ENCODE measurements at regions not wholly inside any gene's neighbourhood (a gene's known extent, or its start where the extent isn't known, plus 50 kb on each side); places are given as distances from the start of the nearest gene placed in this dataset.

DNA sequence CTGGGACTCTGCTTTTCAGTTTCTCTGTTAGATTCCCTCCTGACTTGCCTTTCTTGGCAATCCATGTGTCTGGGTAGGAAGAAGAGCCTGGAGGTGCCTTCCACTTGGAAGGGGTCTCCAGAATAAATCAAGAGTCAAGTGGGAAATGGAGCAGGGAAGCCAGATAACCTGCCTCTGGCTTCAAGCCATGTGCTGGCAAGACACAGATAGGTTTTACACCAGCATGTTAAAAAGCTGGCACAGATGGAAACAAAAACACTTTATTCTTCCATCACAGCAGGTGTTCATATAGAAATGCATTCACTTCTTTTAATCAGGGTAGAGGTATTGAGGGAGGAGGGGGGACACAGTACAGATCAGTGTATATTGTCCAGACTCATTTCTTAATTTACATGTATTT, 356.9 kb upstream of the RUNX1 start:
- H3K79me2 ChIP-seq (ENCODE audit: control insufficient read depth, low read length), result no peaks in the 10 kb centered on the region
- no peaks in the 10 kb centered on the region for H3K9me3 ChIP-seq (ENCODE audit: control insufficient read depth, insufficient read depth, low read length)
- H3K36me3 ChIP-seq (ENCODE audit: control insufficient read depth, low read length), result no peaks in the 10 kb centered on the region
- H4K20me1 ChIP-seq (ENCODE audit: control insufficient read depth, insufficient read depth, low read depth, low read length), result 0 out of 2 replicates have a peak, but pooled peaks cover 4% of the 10 kb centered on the region
- no peaks in the 10 kb centered on the region for H3K9me2 ChIP-seq (replicated peaks; ENCODE audit: control insufficient read depth, low read length)
- no peaks in the 10 kb centered on the region for H3K4me1 ChIP-seq (ENCODE audit: control insufficient read depth, low read length)
- no peak for TF ChIP-seq EZH2phosphoT487 (IDR thresholded peaks at IDR 0.05; ENCODE audit: borderline replicate concordance, low read length)
- TF ChIP-seq, protein P1, sequence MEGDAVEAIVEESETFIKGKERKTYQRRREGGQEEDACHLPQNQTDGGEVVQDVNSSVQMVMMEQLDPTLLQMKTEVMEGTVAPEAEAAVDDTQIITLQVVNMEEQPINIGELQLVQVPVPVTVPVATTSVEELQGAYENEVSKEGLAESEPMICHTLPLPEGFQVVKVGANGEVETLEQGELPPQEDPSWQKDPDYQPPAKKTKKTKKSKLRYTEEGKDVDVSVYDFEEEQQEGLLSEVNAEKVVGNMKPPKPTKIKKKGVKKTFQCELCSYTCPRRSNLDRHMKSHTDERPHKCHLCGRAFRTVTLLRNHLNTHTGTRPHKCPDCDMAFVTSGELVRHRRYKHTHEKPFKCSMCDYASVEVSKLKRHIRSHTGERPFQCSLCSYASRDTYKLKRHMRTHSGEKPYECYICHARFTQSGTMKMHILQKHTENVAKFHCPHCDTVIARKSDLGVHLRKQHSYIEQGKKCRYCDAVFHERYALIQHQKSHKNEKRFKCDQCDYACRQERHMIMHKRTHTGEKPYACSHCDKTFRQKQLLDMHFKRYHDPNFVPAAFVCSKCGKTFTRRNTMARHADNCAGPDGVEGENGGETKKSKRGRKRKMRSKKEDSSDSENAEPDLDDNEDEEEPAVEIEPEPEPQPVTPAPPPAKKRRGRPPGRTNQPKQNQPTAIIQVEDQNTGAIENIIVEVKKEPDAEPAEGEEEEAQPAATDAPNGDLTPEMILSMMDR (IDR thresholded peaks at IDR 0.05; ENCODE audit: low read depth, low read length, poor library complexity, severe bottlenecking), result no peak
- peaks cover 41% of the 10 kb centered on the region for H3K27me3 ChIP-seq (ENCODE audit: control insufficient read depth, low read length)
- H3F3A ChIP-seq (ENCODE audit: control insufficient read depth, insufficient read depth), result no peaks in the 10 kb centered on the region
- H3K4me2 ChIP-seq (ENCODE audit: low read length), result no peak overlapping the region
- H3K4me3 ChIP-seq (ENCODE audit: low read length), result no peak overlapping the region
- no peak overlapping the region for H3K27ac ChIP-seq (ENCODE audit: low read depth, low read length)

DNA sequence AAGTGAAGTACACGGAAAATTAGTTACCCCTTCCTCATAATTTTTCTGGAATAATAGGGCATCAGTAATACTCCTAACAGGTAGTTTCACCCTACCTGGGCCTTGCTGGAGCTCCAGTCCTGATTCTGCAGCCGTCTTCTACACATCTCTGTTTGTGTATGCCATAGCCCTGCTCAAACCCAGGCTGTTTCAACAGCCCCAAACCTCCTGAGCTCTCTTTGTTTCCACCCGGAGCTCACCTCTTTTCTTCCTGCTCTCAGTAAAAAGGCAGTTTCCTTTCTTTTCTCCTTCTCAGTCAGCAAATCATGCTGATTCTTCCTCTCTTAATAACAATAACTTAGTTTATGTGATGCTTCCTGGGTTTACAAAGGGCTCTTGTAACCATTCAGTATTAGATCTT, 355.1 kb upstream of the RUNX1 start:
- Histone ChIP-seq H3F3A (ENCODE audit: control insufficient read depth, insufficient read depth) (no peaks in the 10 kb centered on the region), H3K27me3 (ENCODE audit: control insufficient read depth, low read length) (peaks cover 32% of the 10 kb centered on the region), H3K79me2 (ENCODE audit: control insufficient read depth, low read length) (no peaks in the 10 kb centered on the region), H3K9me2 (replicated peaks; ENCODE audit: control insufficient read depth, low read length) (no peaks in the 10 kb centered on the region), H3K9me3 (ENCODE audit: control insufficient read depth, insufficient read depth, low read length) (no peaks in the 10 kb centered on the region), H3K4me1 (ENCODE audit: control insufficient read depth, low read length) (peaks cover 16% of the 10 kb centered on the region), H4K20me1 (ENCODE audit: control insufficient read depth, insufficient read depth, low read depth, low read length) (no peaks in the 10 kb centered on the region), H3K4me3 (ENCODE audit: low read length) (no peak overlapping the region), H3K36me3 (ENCODE audit: control insufficient read depth, low read length) (no peaks in the 10 kb centered on the region), H3K27ac (ENCODE audit: low read depth, low read length) (no peak overlapping the region), H3K4me2 (ENCODE audit: low read length) (no peak overlapping the region)
- no peak for TF ChIP-seq EZH2phosphoT487 (IDR thresholded peaks at IDR 0.05; ENCODE audit: borderline replicate concordance, low read length)
- TF ChIP-seq, protein P1 (IDR thresholded peaks at IDR 0.05; ENCODE audit: low read depth, low read length, poor library complexity, severe bottlenecking), result no peak

DNA sequence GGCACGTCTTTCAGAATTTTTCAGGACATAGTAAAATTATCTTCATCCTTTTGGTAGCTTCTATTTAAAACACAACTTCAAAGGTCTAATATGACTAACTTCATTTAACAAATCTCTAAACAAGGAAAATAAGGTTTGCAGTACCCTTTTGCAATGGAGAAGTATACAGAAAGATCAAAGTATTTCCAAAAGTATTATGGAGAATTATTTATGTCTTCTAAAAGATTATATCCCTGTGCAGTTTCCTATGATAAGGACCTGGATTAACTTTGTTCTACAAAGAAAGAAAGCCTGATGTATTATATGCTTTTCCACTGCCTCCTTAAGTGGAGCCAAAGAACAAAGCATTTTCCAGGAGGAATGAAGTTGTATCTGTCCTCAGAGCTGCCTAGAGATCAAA, 353.0 kb upstream of the RUNX1 start:
- H3K36me3 ChIP-seq (ENCODE audit: control insufficient read depth, low read length), result no peaks in the 10 kb centered on the region
- no peaks in the 10 kb centered on the region for H3K9me2 ChIP-seq (replicated peaks; ENCODE audit: control insufficient read depth, low read length)
- H3K9me3 ChIP-seq (ENCODE audit: control insufficient read depth, insufficient read depth, low read length), result no peaks in the 10 kb centered on the region
- no peaks in the 10 kb centered on the region for H4K20me1 ChIP-seq (ENCODE audit: control insufficient read depth, insufficient read depth, low read depth, low read length)
- H3K79me2 ChIP-seq (ENCODE audit: control insufficient read depth, low read length), result no peaks in the 10 kb centered on the region
- no peaks in the 10 kb centered on the region; the same call in 1 of the 2 replicates for H3F3A ChIP-seq (ENCODE audit: control insufficient read depth, insufficient read depth)
- no peak overlapping the region for H3K4me3 ChIP-seq (ENCODE audit: low read length)
- peaks cover 26% of the 10 kb centered on the region for H3K4me1 ChIP-seq (ENCODE audit: control insufficient read depth, low read length)
- peaks cover 18% of the 10 kb centered on the region; the same call in 1 of the 2 replicates for H3K27me3 ChIP-seq (ENCODE audit: control insufficient read depth, low read length)
- TF ChIP-seq, protein P1 (IDR thresholded peaks at IDR 0.05; ENCODE audit: low read depth, low read length, poor library complexity, severe bottlenecking), result no peak
- no peak for TF ChIP-seq EZH2phosphoT487 (IDR thresholded peaks at IDR 0.05; ENCODE audit: borderline replicate concordance, low read length)
- no peak overlapping the region for H3K4me2 ChIP-seq (ENCODE audit: low read length)
- no peak overlapping the region for H3K27ac ChIP-seq (ENCODE audit: low read depth, low read length)

All from DOHH2 (cell line).